ENCODE measurements at regions not wholly inside any gene's neighbourhood (a gene's known extent, or its start where the extent isn't known, plus 50 kb on each side); places are given as distances from the start of the nearest gene placed in this dataset.

- ChIA-PET POLR2A (no interaction called here), CTCF (no interaction called here)
- H3K9me3 Mint-ChIP-seq (ENCODE audit: unreplicated experiment): no peaks in the 10 kb centered on the region
- H3K4me3 Mint-ChIP-seq (ENCODE audit: unreplicated experiment): no peak overlapping the region
- H3K27me3 ChIP-seq (replicated peaks; ENCODE audit: control insufficient read depth, insufficient read depth, low read length): no peaks in the 10 kb centered on the region
- no TSS peak for BruUV-seq (replicated peaks)
- no peak for DNase-seq
- H3K27ac Mint-ChIP-seq (ENCODE audit: unreplicated experiment): no peak overlapping the region
- no peak for TF ChIP-seq CTCF (IDR thresholded peaks at IDR 0.05; ENCODE audit: insufficient read depth in 1 of 2, low read depth in 1 of 2, low read length in 1 of 2, severe bottlenecking in 1 of 2, unreplicated experiment in 1 of 2)
- H3K36me3 ChIP-seq (ENCODE audit: control insufficient read depth, insufficient read depth, low read length): no peaks in the 10 kb centered on the region
- H3K4me1 Mint-ChIP-seq (ENCODE audit: low read depth, unreplicated experiment): no peaks in the 10 kb centered on the region
- no peaks in the 10 kb centered on the region for H3K36me3 Mint-ChIP-seq (ENCODE audit: insufficient read depth, unreplicated experiment)
- H3K27me3 Mint-ChIP-seq (ENCODE audit: insufficient read depth, unreplicated experiment): peaks cover 10% of the 10 kb centered on the region
- no peaks in the 10 kb centered on the region for H3K9me3 ChIP-seq
- no peaks in the 10 kb centered on the region for H3K4me1 ChIP-seq
- intact Hi-C loops (cut with micrococcal nuclease; ENCODE audit: unreplicated experiment): no loop called here
- H3K4me3 ChIP-seq (ENCODE audit: low read depth, low read length): no peak overlapping the region
These were observed 421.0 kb downstream of the DYNC2H1 start for GRCh38 chr11:103530257-103530656.

- no peak for DNase-seq
- BruUV-seq (replicated peaks): no TSS peak
- H3K36me3 Mint-ChIP-seq (ENCODE audit: insufficient read depth, unreplicated experiment): no peaks in the 10 kb centered on the region
- H3K27ac Mint-ChIP-seq (ENCODE audit: unreplicated experiment): no peak overlapping the region
- ChIA-PET POLR2A (no interaction called here), CTCF (no interaction called here)
- Histone ChIP-seq H3K4me1 (no peaks in the 10 kb centered on the region), H3K36me3 (ENCODE audit: control insufficient read depth, insufficient read depth, low read length) (no peaks in the 10 kb centered on the region), H3K4me3 (ENCODE audit: low read depth, low read length) (no peak overlapping the region), H3K9me3 (no peaks in the 10 kb centered on the region), H3K27me3 (replicated peaks; ENCODE audit: control insufficient read depth, insufficient read depth, low read length) (no peaks in the 10 kb centered on the region)
- H3K4me3 Mint-ChIP-seq (ENCODE audit: unreplicated experiment): no peak overlapping the region
- intact Hi-C loops (cut with micrococcal nuclease; ENCODE audit: unreplicated experiment): no loop called here
- H3K4me1 Mint-ChIP-seq (ENCODE audit: low read depth, unreplicated experiment): no peaks in the 10 kb centered on the region
- H3K9me3 Mint-ChIP-seq (ENCODE audit: unreplicated experiment): no peaks in the 10 kb centered on the region
- TF ChIP-seq CTCF (IDR thresholded peaks at IDR 0.05; ENCODE audit: insufficient read depth in 1 of 2, low read depth in 1 of 2, low read length in 1 of 2, severe bottlenecking in 1 of 2, unreplicated experiment in 1 of 2): no peak
- H3K27me3 Mint-ChIP-seq (ENCODE audit: insufficient read depth, unreplicated experiment): peaks cover 10% of the 10 kb centered on the region
These were observed 423.0 kb downstream of the DYNC2H1 start for GRCh38 chr11:103532133-103532788.

- Mint-ChIP-seq H3K4me3 (ENCODE audit: unreplicated experiment) (no peak overlapping the region), H3K9me3 (ENCODE audit: unreplicated experiment) (no peaks in the 10 kb centered on the region), H3K4me1 (ENCODE audit: low read depth, unreplicated experiment) (no peaks in the 10 kb centered on the region), H3K27me3 (ENCODE audit: insufficient read depth, unreplicated experiment) (peaks cover 10% of the 10 kb centered on the region), H3K27ac (ENCODE audit: unreplicated experiment) (no peak overlapping the region), H3K36me3 (ENCODE audit: insufficient read depth, unreplicated experiment) (no peaks in the 10 kb centered on the region)
- Histone ChIP-seq H3K4me1 (no peaks in the 10 kb centered on the region), H3K4me3 (ENCODE audit: low read depth, low read length) (no peak overlapping the region), H3K36me3 (ENCODE audit: control insufficient read depth, insufficient read depth, low read length) (no peaks in the 10 kb centered on the region), H3K27me3 (replicated peaks; ENCODE audit: control insufficient read depth, insufficient read depth, low read length) (no peaks in the 10 kb centered on the region), H3K9me3 (peaks cover 2% of the 10 kb centered on the region; the same call in 1 of the 2 replicates)
- CTCF ChIA-PET: no interaction called here
- intact Hi-C loops (cut with micrococcal nuclease; ENCODE audit: unreplicated experiment): no loop called here
- POLR2A ChIA-PET: no interaction called here
- no TSS peak for BruUV-seq (replicated peaks)
- no peak for TF ChIP-seq CTCF (IDR thresholded peaks at IDR 0.05; ENCODE audit: insufficient read depth in 1 of 2, low read depth in 1 of 2, low read length in 1 of 2, severe bottlenecking in 1 of 2, unreplicated experiment in 1 of 2)
- no peak for DNase-seq
These were observed 425.0 kb downstream of the DYNC2H1 start for GRCh38 chr11:103534191-103534590.
